A172 (cell line): ENCODE measurements at regions not wholly inside any gene's neighbourhood (a gene's known extent, or its start where the extent isn't known, plus 50 kb on each side); places are given as distances from the start of the nearest gene placed in this dataset.
"Not testable (repeated sequence)": the region's sequence is repeated elsewhere in the genome, so short reads cannot be mapped to it uniquely, and the experiment has no call there.

ENCODE experiments used
- DNase-seq: peaks from one replicate; pipeline ENCODE4 v3.0.0-alpha.2; 2015; ENCODE audit warnings: low spot score

- peak; percentile 99 for DNase-seq
These were observed 1141.2 kb upstream of the TMEM132C start for GRCh38 chr12:127125607-127126259.

- no peak for DNase-seq
These were observed 1140.7 kb upstream of the TMEM132C start for GRCh38 chr12:127126260-127126628.

GRCh38 chr12:127127897-127128296 is 1139.1 kb upstream of the TMEM132C start:
- DNase-seq: no peak

DNA sequence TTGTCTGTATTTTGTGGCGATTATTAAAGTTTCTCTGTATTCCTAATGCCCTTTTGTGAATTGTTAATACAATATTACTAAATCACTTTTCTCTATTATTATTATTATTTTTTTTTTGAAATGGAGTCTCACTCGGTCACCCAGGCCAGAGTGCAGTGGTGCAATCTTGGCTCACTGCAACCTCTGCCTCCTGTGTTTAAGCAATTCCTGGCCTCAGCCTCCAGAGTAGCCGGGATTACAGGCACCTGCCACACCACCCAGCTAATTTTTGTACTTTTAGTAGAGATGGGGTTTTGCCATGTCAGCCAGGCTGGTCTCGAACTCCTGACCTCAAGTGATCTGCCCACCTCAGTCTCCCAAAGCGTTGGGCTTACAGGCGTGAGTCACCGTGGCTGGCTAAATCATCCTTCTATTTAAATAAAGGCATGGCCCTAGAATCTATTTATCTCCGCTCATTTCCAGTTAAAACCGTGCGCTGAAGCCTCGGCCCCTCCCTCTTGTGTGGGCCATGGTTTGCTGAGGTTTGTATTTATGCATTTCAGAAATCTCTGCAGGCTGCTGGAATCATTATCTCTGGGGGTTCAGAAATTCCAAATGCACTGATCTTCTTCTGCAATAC is 1136.4 kb upstream of the TMEM132C start:
- no peak for DNase-seq

DNA sequence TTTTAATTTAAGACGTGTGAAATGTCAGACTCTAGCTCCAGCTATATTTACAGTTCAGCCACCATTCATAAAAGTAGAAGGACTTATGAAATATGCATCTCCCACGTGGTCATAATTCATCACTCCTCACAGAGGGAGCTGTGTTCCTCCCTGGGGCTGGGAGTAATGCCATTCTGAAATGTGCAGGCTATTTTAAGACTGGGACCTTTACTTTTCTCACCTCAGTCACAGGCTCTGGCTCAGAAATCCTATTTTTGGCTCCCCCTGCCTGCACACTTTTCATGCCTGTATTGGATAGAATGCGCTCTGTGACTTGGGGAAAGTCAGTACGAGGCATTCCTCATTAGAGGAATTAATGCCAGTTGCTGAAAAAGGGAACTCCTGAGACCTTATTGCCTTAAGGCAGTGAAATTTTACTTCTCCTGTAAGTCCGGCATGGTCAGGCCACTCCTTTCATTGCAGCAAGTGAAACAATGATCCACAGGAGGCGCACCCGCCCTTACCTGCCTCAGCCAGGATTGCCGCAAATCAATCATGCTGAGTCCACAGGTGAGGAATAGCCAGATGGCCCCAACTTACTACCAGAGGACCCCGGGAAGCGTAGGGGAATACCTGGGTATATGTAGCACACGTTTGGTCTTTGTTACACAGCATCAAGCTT is 1133.2 kb upstream of the TMEM132C start:
- no peak for DNase-seq

GRCh38 chr12:127140864-127141484 is 1126.0 kb upstream of the TMEM132C start:
- DNase-seq: not testable (repeated sequence)

DNA sequence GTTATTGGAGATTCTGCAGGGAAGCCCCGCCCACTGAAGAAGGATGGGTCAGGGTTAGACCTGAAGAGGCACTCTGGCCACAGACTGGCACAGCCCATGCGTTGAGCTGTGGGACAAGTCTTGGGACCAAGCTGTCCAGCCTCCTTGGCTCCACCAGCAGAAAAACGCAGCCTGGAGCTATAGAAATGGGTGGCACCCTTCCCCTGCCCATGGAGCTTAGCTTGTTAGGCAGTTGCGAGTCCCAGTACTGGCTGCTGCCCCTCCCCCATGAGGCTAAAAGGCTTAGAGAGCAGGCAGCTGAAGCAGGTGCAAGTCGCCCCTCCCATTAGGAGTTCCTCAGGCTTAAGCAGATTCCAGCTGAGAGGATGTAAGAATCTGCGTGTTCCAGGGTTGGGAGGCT is 1124.0 kb upstream of the TMEM132C start:
- DNase-seq: no peak

- no peak for DNase-seq
These were observed 1122.2 kb upstream of the TMEM132C start for GRCh38 chr12:127144770-127145169.

DNA sequence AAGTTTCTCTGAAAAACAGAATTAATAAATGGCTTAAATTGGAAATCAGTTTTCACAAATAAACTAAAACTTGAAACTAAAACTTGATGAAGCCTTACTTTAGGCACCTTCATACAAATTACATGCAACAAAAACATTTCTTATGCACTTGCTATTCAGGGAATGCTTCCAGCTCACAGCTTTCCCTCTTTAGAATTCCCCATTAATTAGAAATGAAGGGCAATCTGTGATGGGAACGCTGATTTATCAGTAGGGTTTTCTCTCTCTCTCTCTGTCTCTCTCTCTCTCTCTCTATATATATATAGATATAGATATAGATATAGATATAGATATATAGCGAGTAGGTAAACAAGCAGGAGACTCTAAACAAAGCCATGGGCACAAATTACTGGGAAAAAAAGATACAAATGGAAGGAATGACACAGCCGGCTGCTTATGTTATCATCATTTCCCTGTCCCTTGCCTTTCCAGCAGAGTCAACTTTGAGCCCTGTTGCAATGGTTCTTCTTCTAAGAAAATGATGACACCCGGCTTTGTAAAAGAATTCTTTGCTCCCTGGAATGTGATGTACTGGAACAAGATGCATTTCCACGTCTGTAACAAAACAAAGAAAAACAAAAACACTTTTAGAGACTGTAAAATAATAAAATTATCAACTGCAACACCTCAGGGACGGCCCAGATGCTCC is 1121.6 kb upstream of the TMEM132C start:
- DNase-seq: no peak

- DNase-seq: no peak
These were observed 1120.8 kb upstream of the TMEM132C start for GRCh38 chr12:127145929-127146789.

DNA sequence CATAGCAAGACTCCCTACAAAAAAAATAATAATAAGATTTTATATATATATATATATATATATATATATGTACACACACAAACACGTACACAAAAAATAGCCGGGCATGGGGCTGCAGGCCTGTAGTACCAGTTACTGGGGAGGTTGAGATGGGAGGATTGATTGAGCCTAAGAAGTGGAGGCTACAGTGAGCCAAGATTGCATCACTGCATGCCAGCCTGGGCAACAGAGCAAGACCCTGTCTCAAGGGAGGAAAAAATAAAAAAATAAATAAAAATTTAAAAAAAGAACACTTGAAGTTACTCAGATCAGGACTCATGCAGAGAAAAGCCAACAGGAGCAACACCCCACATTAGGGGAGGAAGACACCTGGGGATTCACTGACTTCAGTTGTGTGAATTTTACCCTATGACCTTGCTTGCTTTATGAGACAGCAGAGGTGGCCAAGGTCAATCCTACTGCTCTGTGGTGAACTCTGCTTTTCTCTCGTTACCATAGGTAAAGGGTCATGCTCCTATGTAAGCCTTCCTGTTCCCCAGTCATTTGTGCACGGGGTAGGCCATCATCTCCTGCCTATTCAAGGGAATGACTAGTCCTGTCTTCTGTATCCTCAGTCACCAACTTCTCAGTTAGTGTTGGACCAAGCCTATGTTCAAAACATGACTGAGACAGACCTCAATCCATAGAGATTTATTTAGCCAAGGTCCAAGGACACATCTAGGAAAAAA is 1119.8 kb upstream of the TMEM132C start:
- DNase-seq: no peak

GRCh38 chr12:127147724-127148123 is 1119.2 kb upstream of the TMEM132C start:
- no peak for DNase-seq

GRCh38 chr12:127148318-127148717 is 1118.7 kb upstream of the TMEM132C start:
- DNase-seq: no peak

- DNase-seq: peak; percentile 32
These were observed 1117.6 kb upstream of the TMEM132C start for GRCh38 chr12:127149226-127149964.

- DNase-seq: no peak
These were observed 1116.9 kb upstream of the TMEM132C start for GRCh38 chr12:127150028-127150427.

- DNase-seq: no peak
These were observed 1116.5 kb upstream of the TMEM132C start for GRCh38 chr12:127150479-127150878.

- DNase-seq: no peak
These were observed 1116.0 kb upstream of the TMEM132C start for GRCh38 chr12:127150956-127151355.

DNA sequence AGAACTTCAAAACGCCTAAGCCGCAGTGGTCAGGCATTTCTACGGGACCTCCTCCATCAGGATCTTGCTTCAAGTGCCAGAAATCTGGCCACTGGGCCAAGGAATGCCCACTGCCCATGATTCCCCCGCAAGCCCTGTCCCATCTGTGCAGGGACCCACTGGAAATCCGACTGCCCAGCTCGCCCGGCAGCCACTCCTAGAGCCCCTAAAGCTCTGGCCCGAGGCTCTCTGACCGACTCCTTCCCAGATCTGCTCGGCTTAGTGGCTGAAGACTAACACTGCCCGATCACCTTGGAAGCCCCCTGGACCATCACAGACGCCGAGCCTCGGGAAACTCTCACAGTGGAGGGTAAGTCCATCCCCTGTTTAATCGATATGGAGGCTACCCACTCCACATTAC is 1113.0 kb upstream of the TMEM132C start:
- no peak for DNase-seq

DNA sequence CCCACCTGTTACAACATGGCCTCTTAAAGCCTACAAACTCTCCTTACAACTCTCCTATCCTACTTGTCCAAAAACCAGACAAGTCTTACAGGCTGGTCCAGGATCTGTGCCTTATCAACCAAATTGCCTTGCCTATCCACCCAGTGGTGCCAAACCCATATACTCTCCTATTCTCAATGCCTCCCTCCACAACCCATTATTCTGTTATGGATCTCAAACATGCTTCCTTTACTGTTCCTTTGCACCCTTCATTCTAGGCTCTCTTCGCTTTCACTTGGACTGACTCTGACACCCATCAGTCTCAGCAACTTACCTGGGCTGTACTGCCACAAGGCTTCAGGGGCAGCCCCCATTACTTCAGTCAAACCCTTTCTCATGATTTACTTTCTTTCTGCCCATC is 1112.1 kb upstream of the TMEM132C start:
- DNase-seq: not testable (repeated sequence)
